Colonic mucosa (tissue), 4 donors: ENCODE measurements at regions not wholly inside any gene's neighbourhood (a gene's known extent, or its start where the extent isn't known, plus 50 kb on each side); places are given as distances from the start of the nearest gene placed in this dataset.

ENCODE experiments used
- DNase-seq: peaks from one replicate; pipeline ENCODE4 v3.0.0-alpha.2; 2020
- H3K27ac ChIP-seq: fragments of 200-600 bp; one replicate; pipeline ENCODE4 v1.8.0; 2021
- H3K27me3 ChIP-seq: fragments of 200-600 bp; one replicate; pipeline ENCODE4 v1.8.0; 2021
- H3K36me3 ChIP-seq: fragments of 200-600 bp; one replicate; pipeline ENCODE4 v1.8.0; 2021
- H3K4me1 ChIP-seq: fragments of 200-600 bp; one replicate; pipeline ENCODE4 v1.8.0; 2021; ENCODE audit warnings: mild to moderate bottlenecking
- H3K4me3 ChIP-seq: fragments of 200-600 bp; one replicate; pipeline ENCODE4 v1.8.0; 2021
- H3K9ac ChIP-seq, 2 donors: one replicate each; pipeline ENCODE4 v1.7.0; 2013; ENCODE audit warnings: control low read depth in 2 of 2, low read depth in 2 of 2, low read length in 2 of 2
- H3K9me3 ChIP-seq: fragments of 200-600 bp; one replicate; pipeline ENCODE4 v1.8.0; 2021
- intact Hi-C: fragments of 100-400 bp; cut with DNase I; formaldehyde crosslinking; loops from one replicate; pipeline ENCODE4 v1.14.1; 2022
- TF ChIP-seq, protein P1 (sequence below): fragments of 200-600 bp; IDR thresholded peaks from one replicate; pipeline ENCODE4 v1.8.0; 2022; ENCODE audit warnings: antibody characterized with exemption, mild to moderate bottlenecking
- donor health status: healthy.
- donor health status: DM: no; HTN: no; CAD: no.
- donor health status: DM: no; HTN: no; CAD: no.

DNA sequence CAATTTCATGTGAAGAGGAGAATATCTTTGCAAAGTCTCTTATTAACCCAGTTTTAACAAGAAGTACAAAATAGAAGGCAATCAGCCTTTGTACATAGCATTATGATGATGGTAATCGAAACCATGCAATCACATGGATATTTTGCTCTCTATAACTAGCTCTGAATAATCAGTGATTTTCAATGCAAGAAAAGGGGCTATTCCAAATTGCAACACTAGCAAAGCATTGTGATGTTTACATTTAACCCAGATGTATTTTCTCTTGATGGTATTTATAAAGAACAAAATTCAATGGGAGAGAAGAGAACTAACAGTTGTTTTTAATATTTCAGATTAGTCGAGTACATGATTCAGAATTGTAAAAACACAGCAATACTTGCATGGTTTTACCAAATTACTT lies 437.5 kb upstream of the DMAC1 start:
- TF ChIP-seq, protein P1, sequence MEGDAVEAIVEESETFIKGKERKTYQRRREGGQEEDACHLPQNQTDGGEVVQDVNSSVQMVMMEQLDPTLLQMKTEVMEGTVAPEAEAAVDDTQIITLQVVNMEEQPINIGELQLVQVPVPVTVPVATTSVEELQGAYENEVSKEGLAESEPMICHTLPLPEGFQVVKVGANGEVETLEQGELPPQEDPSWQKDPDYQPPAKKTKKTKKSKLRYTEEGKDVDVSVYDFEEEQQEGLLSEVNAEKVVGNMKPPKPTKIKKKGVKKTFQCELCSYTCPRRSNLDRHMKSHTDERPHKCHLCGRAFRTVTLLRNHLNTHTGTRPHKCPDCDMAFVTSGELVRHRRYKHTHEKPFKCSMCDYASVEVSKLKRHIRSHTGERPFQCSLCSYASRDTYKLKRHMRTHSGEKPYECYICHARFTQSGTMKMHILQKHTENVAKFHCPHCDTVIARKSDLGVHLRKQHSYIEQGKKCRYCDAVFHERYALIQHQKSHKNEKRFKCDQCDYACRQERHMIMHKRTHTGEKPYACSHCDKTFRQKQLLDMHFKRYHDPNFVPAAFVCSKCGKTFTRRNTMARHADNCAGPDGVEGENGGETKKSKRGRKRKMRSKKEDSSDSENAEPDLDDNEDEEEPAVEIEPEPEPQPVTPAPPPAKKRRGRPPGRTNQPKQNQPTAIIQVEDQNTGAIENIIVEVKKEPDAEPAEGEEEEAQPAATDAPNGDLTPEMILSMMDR: no peak
- no peaks in the 10 kb centered on the region for H3K27me3 ChIP-seq
- no peak overlapping the region for H3K27ac ChIP-seq
- no peaks in the 10 kb centered on the region for H3K36me3 ChIP-seq
- intact Hi-C loops: no loop called here
- H3K4me1 ChIP-seq: no peaks in the 10 kb centered on the region
- DNase-seq: no peak
- no peak overlapping the region for H3K9ac ChIP-seq
- H3K9me3 ChIP-seq: no peaks in the 10 kb centered on the region
- H3K4me3 ChIP-seq: no peak overlapping the region

DNA sequence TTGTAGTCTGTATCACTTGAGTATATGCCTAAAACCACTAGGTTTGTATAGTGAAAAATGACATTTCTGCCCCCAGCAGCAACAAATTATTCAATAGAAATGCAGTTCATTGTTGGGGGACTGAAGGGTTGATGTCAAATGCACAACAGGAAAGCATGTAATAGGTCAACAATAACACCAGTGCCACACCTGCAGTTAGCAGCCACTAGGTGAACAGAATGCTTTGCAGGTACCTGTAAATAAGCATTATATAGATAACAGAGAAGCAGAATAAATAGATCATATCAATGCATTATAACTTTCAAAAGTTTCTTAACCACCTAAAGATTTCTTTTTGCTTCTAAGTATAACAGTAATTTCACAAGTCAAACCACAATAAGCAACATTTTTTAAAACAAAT lies 435.9 kb upstream of the DMAC1 start:
- no peaks in the 10 kb centered on the region for H3K4me1 ChIP-seq
- no peaks in the 10 kb centered on the region for H3K27me3 ChIP-seq
- H3K27ac ChIP-seq: no peak overlapping the region
- H3K36me3 ChIP-seq: no peaks in the 10 kb centered on the region
- TF ChIP-seq, protein P1: no peak
- no peak overlapping the region for H3K4me3 ChIP-seq
- intact Hi-C loops: no loop called here
- H3K9me3 ChIP-seq: no peaks in the 10 kb centered on the region
- H3K9ac ChIP-seq: no peak overlapping the region
- DNase-seq: no peak

DNA sequence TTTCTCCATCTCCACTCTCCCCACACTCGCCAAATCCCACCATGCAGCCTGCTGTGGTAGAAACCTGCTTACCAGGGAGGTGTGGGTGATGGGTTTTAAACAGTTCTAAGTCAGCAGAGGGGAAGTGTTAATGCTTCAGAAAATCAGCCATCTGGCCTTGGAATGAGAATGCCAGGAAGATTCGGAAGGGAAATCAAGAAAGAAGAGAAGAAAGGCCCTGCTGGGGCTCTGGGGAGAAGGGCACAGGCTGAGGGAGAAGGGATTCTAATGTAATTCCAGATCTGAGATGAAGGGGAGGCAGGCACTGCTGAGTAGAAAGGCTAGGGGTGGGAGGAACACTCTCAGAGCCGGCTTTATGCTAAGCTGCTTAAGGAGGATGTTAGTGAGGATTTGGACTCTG lies 434.7 kb upstream of the DMAC1 start:
- no peak for DNase-seq
- TF ChIP-seq, protein P1: no peak
- intact Hi-C loops: no loop called here
- no peaks in the 10 kb centered on the region for H3K27me3 ChIP-seq
- H3K36me3 ChIP-seq: no peaks in the 10 kb centered on the region
- H3K9ac ChIP-seq: no peak overlapping the region
- H3K9me3 ChIP-seq: no peaks in the 10 kb centered on the region
- no peak overlapping the region for H3K4me3 ChIP-seq
- no peak overlapping the region for H3K27ac ChIP-seq
- H3K4me1 ChIP-seq: no peaks in the 10 kb centered on the region

DNA sequence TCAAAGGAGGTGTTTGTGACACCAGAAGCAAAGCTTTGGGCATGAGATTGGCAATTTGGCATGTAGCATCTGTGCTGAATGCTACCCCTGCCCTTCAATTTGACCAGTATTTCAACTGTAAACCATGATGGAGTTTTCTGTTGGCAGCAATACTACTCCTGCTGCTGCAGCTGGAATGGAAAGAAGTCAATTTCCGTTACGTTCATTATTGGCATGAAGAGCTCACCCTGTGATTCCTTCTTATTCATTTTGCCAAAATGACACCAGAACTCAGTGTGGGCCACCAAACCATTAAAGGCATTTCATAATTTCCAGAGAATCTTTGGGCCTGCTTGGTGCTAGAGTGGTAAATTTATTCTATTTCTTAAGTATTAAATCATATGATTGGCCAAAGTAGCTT lies 433.1 kb upstream of the DMAC1 start:
- no peak overlapping the region for H3K27ac ChIP-seq
- H3K9ac ChIP-seq: no peak overlapping the region
- no peaks in the 10 kb centered on the region for H3K36me3 ChIP-seq
- H3K9me3 ChIP-seq: no peaks in the 10 kb centered on the region
- no peak overlapping the region for H3K4me3 ChIP-seq
- no peaks in the 10 kb centered on the region for H3K4me1 ChIP-seq
- no peak for DNase-seq
- TF ChIP-seq, protein P1: no peak
- intact Hi-C loops: no loop called here
- H3K27me3 ChIP-seq: no peaks in the 10 kb centered on the region

DNA sequence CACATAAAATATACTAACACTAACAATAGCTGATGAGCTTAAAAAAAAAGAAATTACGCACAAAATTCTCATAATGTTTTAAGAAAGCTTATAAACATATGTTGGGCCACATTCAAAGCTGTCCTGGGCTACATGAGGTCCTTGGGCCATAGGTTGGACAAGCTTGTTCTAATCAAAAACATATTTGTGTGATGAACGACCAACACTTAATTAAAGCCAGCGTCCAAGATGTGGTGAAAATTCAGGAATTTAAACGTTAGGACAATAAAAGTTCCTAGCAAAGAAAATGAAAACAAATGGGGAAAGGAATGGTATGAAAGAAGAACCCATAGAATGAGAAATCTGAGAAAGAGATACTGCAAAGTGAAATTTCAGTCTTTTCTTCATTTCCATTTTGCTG lies 429.6 kb upstream of the DMAC1 start:
- no peak overlapping the region for H3K27ac ChIP-seq
- H3K9ac ChIP-seq: no peak overlapping the region
- no peaks in the 10 kb centered on the region for H3K9me3 ChIP-seq
- H3K36me3 ChIP-seq: no peaks in the 10 kb centered on the region
- DNase-seq: no peak
- no peaks in the 10 kb centered on the region for H3K27me3 ChIP-seq
- no peak overlapping the region for H3K4me3 ChIP-seq
- no peaks in the 10 kb centered on the region for H3K4me1 ChIP-seq
- intact Hi-C loops: no loop called here
- TF ChIP-seq, protein P1: no peak

DNA sequence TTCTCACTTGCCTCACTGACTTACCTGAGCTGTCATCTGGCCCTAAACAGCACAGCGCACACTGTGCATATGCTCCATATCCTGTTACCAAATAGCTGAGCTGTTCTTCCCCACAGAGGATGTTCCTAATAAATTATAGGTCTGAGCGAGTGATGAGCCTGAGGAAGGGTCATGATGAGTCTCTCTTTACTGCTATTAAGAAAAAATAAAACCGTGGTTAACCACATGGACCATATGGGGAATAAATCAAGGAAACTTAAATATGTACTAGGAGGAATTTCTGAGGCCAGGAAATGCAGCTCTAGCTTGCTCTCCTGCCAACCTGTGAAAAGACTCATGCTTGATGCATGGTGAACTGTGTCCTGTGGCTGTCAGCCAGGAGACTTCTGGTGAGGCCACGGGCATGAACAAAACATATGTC lies 424.8 kb upstream of the DMAC1 start:
- DNase-seq: no peak
- intact Hi-C loops: no loop called here
- H3K27me3 ChIP-seq: no peaks in the 10 kb centered on the region

More for the DNA sequence above, 424.8 kb upstream of the DMAC1 start:
- TF ChIP-seq, protein P1: no peak
- Histone ChIP-seq H3K9me3 (no peaks in the 10 kb centered on the region), H3K4me3 (no peak overlapping the region), H3K27ac (no peak overlapping the region), H3K36me3 (no peaks in the 10 kb centered on the region), H3K9ac (no peak overlapping the region), H3K4me1 (no peaks in the 10 kb centered on the region)
